GM19468 (cell line): ENCODE measurements at regions not wholly inside any gene's neighbourhood (a gene's known extent, or its start where the extent isn't known, plus 50 kb on each side); places are given as distances from the start of the nearest gene placed in this dataset.
"Not testable (repeated sequence)": the region's sequence is repeated elsewhere in the genome, so short reads cannot be mapped to it uniquely, and the experiment has no call there.

ENCODE experiments used
- ATAC-seq: cut with Tn5 transposase; IDR thresholded peaks from one replicate; pipeline ENCODE4 v1.9.1; 2021; ENCODE audit warnings: mild to moderate bottlenecking, moderate library complexity, moderate number of reproducible peaks; ENCODE audit not compliant: unreplicated experiment; ENCODE audit errors: extremely low read depth

- ATAC-seq, result no peak
Observed at GRCh38 chr4:138398322-138398721, 156.2 kb upstream of the SLC7A11 start.

DNA sequence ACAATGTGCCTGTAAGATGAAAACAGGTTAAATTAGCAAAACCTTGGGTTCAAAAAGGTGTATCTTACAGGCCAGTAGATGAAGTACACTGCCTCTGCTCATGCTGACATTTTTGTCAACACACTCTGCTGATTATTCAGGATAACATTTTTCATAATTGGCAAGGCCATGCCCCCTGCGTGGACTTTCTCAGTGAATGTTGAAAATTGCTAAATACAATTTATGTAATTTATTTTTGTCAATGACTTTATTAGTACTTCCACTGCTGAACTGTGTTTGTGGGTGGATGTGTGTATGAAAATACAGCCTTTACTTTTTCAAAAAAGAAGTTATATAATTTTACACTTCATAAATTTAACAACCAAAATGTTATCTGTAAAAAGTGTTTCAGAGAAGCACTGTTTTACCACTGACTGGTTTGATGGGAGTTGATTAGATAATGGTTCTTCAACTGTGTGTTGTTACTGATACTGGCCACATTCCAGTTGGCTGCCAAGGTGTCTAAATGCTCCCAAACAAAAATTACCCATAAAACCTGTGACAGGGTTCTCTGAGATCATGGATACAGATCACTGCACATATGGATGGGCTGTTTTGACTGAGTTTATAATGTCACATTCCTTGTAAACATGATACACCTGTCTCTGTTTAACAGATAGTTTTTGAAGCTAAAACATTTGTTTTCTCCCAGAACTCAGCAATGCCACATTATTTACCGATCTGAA, 151.9 kb upstream of the SLC7A11 start:
- no peak for ATAC-seq

GRCh38 chr4:138392751-138393308, 150.7 kb upstream of the SLC7A11 start:
- ATAC-seq, result no peak

DNA sequence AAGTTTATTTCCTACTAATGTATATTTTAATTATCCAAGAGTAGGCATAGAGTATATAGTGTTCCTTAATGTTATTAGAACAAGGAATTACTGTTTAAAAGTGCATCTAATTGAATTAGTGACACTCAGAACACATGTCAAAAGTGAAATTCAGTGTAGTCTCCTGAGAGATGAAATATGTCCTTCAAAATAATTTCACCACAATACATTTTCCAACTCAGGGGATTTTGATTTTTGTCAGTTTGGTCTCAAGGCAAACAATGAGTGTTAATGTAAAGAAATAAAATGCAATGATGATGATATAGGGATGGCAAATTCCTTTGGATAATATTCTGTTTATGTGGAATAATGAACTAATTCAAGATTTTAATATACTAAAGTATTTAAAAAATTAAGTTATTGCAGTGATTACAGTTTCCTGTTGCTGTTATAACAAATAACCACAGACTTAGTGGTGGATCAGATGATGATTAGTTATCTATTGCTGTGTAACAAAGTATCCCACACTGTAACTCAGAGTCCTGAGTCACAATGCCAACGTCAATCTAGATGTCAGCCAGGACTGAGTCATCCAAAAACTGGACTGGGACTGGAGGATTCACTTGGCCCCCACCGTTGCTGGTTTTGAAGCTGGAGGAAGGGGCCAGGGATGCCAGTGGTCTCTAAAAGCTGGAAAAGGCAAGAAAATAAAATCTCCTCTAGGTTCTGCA, 148.0 kb upstream of the SLC7A11 start:
- no peak for ATAC-seq

DNA sequence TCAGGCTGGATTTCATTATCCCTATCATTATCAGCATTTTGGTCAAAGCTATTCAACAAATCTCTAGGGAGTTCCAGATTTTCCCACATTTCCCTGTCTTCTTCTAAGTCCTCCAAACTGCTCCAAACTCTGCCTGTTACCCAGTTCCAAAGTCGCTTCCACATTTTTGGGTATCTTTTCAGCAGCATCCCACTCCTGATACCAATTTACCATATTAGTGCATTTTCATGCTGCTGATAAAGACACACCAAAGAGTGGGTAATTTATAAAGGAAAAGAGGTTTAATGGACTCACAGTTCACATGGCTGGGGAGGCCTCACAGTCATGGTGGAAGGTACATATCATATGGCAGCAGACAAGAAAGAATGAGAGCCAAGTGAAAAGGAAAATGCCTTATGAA, 132.8 kb upstream of the SLC7A11 start:
- ATAC-seq, result no peak

GRCh38 chr4:138367942-138368341, 125.8 kb upstream of the SLC7A11 start:
- ATAC-seq, result no peak

GRCh38 chr4:138352446-138352845, 110.3 kb upstream of the SLC7A11 start:
- ATAC-seq, result not testable (repeated sequence)

DNA sequence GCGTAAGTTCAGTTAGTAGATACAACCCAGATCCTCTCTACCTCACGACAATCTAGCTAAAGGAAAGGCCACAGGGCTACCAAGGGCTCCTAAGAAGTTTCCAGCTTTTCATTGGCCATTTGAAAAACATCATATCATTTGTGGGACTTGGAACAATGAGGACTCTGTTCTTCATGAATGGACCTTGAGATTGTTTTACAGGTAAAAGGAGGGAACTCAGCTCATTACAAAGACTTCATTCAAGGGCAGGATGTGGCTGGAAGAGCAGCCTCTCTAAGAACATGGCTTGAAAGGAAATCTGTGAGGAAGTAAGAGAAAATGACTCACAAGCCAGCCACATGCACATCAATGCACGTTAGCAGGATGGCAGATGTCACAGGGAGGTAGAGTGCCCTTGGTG, 105.9 kb upstream of the SLC7A11 start:
- ATAC-seq, result no peak

DNA sequence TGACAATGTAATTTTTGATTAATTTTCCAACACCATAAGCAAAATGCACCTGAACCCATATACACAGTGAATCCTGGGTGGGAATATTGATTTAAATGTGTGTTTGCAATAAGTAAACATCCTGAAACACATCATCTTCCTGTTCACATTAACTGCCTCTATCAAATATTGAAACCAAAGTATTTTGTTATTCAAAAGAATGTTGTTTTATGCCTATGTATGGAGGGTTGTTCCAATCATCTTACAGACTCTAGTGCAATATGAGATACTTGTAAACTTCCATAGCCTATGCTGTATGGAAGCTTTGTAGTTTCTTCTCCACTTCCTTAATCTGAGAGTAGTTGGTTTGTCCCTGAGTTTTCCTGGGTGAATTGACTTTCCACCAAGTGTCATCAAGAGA, 105.4 kb upstream of the SLC7A11 start:
- no peak for ATAC-seq

GRCh38 chr4:138344851-138345250, 102.7 kb upstream of the SLC7A11 start:
- ATAC-seq, result no peak

DNA sequence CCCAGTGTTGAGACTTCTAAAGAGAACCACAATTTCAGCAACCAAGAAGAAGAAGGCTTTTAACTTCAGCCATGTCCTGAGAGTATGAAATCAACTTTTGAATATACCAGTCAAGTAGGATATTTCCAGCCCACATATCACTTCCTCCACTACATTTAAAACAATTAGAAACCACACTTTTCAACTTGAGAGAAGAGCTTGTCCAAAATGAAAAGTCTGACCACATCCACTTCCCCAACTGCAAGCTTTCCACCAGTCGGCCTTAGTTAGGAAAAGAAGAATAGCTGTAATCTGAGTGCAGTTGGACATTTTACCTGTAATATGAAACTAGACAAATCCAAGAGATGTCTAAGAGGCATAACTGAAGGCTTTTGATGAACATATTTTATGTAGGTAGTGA, 101.9 kb upstream of the SLC7A11 start:
- ATAC-seq, result no peak

DNA sequence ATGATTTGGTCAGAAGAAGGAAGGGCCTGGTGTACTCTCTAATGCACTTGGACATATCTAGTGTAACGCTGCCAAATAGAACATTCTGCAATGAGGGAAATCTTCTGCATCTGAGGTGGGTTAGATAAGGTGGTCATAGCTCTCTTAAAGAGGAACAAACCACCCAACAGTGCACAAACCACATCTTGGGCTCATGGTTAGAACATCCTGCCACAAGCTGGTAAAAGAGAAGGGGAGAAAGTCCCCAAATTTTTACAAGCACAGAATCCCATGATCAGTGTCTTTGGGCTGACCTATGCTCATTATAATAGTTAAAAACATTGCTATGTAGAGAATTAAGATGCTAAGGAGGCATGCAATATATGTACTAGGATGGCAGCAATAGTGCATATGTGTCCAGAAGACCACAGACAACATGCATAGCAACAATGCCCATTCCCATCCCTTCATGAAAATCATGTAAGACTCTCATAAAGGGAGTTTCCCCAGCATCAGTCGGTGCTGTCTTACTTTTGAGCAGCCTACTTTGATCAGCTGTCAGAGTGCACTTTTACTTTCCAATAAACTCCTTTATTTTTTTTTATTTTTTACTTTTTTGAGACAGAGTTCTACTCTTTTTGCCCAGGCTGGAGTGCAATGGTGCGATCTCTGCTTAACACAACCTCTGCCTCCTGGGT, 99.7 kb upstream of the SLC7A11 start:
- peak; percentile 52 for ATAC-seq

- no peak for ATAC-seq
Observed at GRCh38 chr4:138338840-138339239, 96.7 kb upstream of the SLC7A11 start.

DNA sequence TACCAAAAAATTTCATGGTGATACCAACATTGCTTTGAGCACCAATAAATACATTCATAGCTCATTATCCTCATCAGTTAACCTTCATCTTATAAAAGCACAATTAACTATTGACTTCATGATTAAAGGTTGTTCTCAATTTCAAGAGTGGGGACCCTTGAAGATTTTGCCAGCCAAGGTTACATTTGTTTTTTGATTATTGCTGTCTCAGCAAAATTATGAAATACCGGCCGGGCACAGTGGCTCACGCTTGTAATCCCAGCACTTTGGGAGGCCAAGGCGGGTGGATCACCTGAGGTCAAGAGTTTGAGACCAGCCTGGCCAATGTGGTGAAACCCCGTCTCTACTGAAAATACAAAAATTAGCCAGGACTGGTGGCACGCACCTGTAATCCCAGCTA, 96.1 kb upstream of the SLC7A11 start:
- ATAC-seq, result not testable (repeated sequence)

DNA sequence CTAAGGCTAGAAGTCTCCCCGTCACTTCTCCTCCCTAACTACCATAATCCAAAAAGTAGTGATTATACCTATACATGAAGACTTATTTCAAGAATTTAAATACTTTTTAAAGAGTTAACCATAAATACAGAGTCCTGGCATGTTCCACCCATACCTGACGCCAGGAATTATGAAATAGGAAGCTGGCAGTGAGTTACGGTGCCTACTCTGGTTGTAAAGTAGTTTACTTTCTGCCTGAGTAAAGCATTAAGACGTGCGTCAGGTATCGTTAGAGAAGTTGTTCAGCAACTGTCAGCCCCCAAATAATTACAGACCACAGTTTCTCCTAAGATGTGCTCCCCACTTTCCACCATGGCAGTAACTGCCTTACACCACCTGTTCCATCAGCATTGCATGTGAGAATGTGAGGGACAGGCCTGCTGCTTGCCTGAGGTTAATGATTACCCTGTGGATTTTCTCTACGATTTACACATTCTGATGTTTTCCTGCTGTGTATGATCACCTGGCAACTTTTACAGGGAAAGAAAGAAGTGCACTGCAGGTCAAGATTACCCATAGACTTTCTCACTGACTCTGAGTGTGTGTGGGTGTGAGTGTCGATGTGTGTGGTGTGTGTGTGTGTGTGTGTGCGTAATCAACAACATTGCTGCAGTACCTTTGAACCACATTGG, 92.3 kb upstream of the SLC7A11 start:
- no peak for ATAC-seq

DNA sequence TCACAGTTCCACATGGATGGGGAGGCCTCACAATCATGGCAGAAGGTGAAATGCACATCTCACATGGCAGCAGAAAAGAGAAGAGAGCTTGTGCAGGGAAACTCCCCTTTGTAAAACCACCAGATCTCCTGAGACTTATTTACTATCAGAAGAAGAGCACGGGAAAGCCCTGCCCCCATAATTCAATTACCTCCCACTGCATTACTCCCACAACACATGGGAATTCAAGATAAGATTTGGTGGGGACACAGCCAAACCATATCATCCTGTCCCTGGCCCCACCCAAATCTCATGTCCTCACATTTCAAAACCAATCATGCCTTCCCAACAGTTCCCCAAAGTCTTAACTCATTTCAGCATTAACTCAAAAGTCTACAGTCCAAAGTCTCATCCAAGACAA, 90.3 kb upstream of the SLC7A11 start:
- ATAC-seq, result not testable (repeated sequence)

GRCh38 chr4:138330531-138330930, 88.4 kb upstream of the SLC7A11 start:
- ATAC-seq, result no peak

DNA sequence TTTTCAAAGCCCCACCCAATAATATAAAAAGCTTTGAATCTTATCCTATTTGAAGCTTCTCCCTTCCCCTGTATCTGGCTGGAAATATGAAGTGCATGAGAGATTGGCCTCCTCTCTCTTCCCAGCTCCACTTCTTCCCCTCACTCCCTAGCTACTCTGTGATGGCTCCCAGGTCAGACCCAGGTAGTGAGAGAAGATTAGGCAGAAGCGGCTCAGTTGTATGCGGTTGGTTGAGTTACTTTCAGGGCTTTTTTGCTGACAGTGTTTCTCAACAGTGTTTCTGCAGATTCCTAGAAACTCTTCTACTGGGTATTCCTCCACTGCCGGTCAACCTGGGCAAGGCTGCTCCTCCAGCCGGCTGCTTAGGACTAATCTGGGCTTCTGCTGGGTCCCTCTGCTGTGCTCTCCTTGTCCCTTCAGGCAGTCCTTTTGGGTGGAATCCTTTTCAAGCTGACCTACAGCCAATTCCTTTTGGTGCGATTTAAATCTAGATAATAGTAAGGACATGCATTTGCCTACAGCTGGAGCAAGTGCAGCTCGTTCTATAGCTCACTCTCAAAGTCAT, 87.4 kb upstream of the SLC7A11 start:
- no peak for ATAC-seq

DNA sequence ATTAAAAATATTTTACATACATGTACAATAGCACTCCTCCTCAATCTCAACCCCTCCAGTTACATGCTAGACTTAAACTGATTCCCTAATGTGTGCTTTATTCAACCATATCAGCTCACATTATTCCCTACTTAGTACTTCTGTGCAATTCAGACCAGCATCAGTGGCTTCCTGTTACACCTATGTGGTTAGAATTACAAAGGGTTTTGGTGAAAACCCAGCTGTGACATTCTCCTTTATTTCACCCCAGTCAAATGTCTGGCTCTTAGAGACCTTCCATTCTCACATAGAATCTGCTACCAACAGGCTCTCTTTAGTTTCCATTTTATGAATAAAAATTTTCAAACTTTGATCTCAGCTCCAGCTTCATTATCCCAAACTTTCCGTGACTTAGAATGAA, 85.2 kb upstream of the SLC7A11 start:
- no peak for ATAC-seq

DNA sequence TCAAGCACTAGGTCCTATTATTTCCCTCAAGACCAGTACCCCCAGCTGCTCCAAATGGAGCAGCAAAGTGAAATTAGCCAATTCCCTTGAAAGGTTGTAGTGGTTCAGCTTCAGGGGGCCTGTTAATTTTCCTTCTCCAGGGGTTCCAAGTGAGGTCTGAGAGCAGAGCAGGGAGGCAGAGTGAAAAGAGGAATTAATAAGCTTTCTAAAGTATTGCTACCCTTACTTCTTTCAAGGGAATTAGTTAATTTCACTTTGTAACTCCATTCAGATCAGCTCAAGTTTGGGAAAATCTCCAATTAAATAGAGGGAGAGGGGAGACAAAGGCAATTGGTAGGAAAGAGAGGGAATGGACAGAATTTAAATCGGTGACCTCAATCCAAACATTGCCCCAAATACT, 78.7 kb upstream of the SLC7A11 start:
- ATAC-seq, result no peak
